Hematopoietic multipotent progenitor cell (in vitro differentiated cells): ENCODE measurements at regions not wholly inside any gene's neighbourhood (a gene's known extent, or its start where the extent isn't known, plus 50 kb on each side); places are given as distances from the start of the nearest gene placed in this dataset.
A peak's percentile ranks its signal among the peaks of the same experiment; 100 is the strongest.
"Not testable (repeated sequence)": the region's sequence is repeated elsewhere in the genome, so short reads cannot be mapped to it uniquely, and the experiment has no call there.

Experiments used
- DNase-seq, 3 donors: peaks; one replicate each; pipeline ENCODE4 v3.0.0-alpha.2; 2011 to 2015; ENCODE audit warnings: low read depth in 2 of 3, low spot score in 2 of 3

DNA sequence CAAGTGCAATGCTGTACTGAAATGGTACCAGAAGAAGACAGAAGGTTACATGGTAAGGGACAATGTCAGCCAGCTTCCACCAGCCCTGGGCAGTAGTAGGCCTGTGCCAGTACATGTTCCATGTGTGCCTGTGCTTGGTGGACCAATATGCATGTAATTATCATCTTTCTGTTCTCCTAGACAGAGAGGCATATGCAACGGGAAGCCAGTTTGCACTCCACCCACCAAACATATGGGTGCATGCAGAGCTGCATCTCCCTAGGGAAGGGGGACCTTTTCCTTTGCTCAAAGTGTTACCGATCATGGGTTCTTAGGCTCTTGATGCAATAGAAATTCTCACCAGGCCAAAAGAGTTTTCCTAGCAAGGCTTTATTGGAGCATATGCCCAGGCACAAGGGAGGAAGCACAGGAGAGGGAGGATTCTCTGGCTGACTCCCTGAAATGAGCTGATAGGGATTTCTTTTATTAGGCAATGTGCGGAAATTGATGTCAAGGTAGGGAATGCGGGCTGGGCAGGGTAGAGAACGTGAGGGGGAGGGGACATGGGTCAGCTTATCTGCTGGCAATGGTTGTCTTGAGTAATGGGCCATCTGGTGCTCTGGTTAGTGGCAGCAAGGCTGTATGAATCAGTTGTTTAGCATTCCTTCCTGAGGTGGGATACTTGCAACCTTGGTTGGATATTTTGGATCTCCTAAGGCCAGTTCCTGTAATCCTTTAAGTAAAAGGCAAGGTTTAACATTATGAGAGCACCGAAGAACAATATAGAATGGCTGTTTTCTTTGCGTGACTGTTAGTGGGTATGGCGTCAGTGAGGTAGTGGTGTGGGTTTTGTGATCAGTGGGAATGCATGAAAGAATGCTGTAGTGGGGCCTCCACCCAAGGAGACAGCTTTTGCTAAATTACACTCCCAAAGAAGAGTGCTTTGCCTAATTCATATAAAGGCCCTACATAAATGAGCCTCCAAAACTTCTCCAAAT lies 102.5 kb downstream of the CDRT15L2 start:
- DNase-seq = not testable (repeated sequence)

DNA sequence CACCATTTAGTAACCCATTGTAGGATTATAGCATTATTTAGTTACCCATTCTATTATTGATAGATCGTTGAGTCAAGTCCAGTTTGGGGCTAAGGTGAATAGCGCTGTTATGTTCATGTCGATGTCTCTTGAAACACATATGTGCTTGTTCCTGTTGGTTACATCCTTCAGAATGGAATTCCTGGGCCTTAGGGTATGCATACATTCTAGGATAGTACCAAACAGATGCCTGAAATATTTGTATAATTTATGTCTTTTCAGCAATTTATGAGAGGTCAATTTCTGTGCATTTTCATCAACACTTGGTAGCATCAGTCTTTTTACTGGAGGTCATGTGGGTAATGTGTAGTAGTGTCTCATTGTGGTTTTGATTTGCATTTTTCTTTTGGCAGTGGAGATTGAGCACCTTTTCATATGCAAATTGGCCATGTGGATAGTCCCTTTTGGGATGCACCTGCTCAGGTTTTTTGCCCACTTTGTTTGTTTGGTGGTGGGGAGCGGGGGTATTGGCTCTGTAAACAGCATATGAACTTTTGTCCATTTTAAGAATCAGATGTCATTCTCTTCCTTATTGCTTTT lies 104.2 kb downstream of the CDRT15L2 start:
- not testable (repeated sequence) for DNase-seq

DNA sequence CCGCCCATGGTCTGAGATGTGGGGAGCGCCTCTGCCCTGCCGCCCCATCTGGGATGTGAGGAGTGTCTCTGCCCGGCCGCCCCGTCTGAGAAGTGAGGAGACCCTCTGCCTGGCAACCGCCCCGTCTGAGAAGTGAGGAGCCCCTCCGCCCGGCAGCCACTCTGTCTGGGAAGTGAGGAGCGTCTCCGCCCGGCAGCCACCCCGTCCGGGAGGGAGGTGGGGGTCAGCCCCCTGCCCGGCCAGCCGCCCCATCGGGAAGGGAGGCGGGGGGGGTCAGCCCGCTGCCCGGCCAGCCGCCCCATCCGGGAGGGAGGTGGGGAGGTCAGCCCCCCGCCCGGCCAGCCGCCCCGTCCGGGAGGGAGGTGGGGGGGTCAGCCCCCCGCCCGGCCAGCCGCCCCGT lies 105.5 kb downstream of the CDRT15L2 start:
- DNase-seq = not testable (repeated sequence)

DNA sequence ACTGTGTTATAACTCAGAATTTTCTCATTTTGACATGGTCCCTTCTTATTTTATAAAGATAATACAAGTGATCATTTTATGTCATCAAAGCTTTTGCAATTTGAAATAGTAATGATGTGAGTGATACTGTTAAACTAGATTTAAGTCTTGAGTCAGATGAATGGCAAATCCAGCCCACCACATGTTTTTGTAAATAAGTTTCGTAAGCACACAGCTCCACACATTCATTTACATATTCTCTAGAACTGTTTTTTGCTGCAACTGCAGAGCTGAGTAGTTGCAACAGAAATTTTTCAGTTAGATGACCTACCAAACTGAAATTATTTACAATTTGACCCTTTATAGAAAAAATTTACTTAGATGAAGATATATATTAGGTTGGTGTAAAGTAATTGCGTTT lies 108.1 kb downstream of the CDRT15L2 start:
- DNase-seq = not testable (repeated sequence)

- not testable (repeated sequence) for DNase-seq
These were observed 109.7 kb downstream of the CDRT15L2 start for GRCh38 chr17:20689170-20689749.

- DNase-seq = peak in 1 of 3 donors; percentile 16
These were observed 113.2 kb downstream of the CDRT15L2 start for GRCh38 chr17:20692706-20693105.

DNA sequence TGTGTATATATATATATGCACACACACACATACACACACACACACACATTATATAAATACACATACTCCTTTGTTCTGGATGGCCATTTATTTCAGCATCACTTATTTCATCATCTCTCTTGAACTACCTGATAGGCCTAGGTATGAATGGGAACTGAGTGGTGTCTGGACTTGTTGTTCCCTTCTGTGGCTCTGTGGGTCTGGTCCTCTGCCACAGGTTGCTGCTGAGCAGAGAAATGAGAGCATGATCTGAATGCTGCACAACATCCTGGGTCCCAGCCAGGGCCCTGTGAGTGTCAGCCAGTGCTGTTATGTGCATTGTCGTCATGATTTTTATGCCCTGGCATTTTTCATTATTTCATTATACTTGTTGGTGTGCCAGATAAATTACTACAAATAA lies 116.3 kb downstream of the CDRT15L2 start:
- DNase-seq = not testable (repeated sequence)

DNA sequence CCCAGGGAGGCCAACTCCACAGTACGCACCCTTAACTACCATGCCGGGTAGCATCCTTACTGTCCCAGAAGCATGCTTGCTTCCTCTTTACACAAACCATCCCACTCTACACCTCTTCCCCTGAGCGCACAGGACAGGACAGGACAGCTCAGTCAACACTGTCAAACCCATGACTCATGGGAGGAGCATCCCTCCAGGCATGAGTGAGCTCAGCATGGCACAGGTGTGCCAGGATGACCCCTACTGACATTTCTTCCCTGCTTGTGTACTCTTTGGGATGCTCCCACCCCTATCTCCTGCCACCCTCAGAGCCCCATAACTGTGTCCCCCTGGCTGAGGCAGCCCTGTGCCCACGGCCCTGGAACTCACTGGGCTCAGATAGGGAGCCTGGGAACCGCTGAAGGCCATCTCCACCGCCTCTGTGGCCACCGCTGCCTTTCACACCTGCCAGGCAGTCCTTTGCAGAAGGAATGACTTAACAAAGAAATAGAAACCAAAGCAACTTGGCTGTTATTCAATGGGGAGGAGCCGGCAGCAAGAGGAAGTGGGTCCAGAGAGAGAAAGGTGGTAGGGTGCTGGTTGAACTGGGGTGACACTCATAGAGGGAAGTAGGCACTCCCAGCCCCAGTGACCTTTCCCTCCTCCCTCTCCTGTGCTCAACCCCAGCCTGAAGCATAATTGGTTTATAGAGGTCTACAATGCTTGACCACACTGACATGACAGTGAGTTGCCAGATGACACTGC lies 119.1 kb downstream of the CDRT15L2 start:
- DNase-seq = peak in 2 of 3 donors; percentile 32 to 74

- not testable (repeated sequence) for DNase-seq
These were observed 121.0 kb downstream of the CDRT15L2 start for GRCh38 chr17:20700528-20700927.

GRCh38 chr17:20701366-20701765 lies 121.8 kb downstream of the CDRT15L2 start:
- not testable (repeated sequence) for DNase-seq

GRCh38 chr17:20702692-20703091 lies 123.2 kb downstream of the CDRT15L2 start:
- DNase-seq = no peak

DNA sequence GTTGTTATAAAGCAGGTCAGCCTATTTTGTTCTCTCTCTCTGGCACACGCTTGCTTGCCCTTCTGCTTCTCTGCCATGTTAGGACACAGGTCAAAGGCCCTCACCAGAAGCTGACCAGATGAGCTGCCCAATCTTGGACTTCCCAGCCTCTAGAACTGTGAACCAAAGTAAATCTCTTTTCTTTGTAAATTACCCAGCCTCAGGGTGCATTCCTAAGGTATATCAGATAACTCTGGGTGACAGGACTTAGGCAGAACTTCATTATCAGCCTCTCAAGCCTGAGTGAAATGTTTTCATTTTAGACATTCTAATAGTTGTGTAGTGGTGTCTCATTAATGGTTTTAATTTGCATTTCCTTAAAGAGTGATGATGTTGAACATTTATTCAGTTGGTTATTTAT lies 124.3 kb downstream of the CDRT15L2 start:
- no peak for DNase-seq

- peak in 1 of 3 donors; percentile 18 for DNase-seq
These were observed 125.7 kb downstream of the CDRT15L2 start for GRCh38 chr17:20705186-20705585.

DNA sequence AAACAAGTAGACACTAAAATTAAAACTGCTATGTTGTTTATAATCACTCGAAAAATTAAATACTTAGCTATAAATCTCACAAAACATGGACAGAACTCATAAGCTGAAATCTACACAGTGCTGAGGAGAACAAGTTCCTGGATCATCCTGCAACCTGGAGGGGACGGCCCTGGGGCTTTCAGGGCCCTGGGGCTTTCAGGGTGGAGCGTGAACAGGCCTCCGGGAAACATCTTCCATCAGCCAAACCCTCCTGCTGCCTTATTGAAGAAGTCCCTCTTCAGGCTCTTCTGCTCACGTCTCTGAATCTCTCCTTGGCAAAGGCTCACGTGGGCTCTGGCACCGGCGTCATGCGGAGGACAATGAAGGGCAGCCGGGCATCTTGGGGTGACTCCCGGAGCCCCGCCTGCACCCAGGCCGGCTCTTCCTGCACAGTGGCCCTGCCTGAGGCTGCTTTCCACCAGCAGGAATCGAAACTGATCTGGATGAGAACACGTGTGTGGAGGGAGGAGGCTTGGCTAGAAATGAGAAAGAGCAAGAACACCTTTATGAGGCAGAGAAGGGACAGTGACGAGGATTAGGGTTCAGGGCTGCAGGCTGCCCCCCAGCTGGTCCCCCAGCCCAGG lies 127.3 kb downstream of the CDRT15L2 start:
- DNase-seq = no peak

- not testable (repeated sequence) for DNase-seq
These were observed 129.3 kb downstream of the CDRT15L2 start for GRCh38 chr17:20708821-20709220.

- not testable (repeated sequence) for DNase-seq
These were observed 137.0 kb downstream of the CDRT15L2 start for GRCh38 chr17:20716481-20716880.

- no peak for DNase-seq
These were observed 141.6 kb downstream of the CDRT15L2 start for GRCh38 chr17:20721171-20721570.

GRCh38 chr17:20724391-20724790 lies 144.9 kb downstream of the CDRT15L2 start:
- DNase-seq = not testable (repeated sequence)

- DNase-seq = not testable (repeated sequence)
These were observed 147.7 kb downstream of the CDRT15L2 start for GRCh38 chr17:20727201-20727600.

- no peak for DNase-seq
These were observed 148.7 kb downstream of the CDRT15L2 start for GRCh38 chr17:20728181-20728580.
